HPDE6-E6E7 (cell line): ENCODE measurements at regions not wholly inside any gene's neighbourhood (a gene's known extent, or its start where the extent isn't known, plus 50 kb on each side); places are given as distances from the start of the nearest gene placed in this dataset.
A peak's percentile ranks its signal among the peaks of the same experiment; 100 is the strongest.

Experiments
- DNase-seq: peaks from one replicate; pipeline ENCODE4 v3.0.0; 2011; ENCODE audit warnings: missing footprints; ENCODE audit errors: extremely low spot score

GRCh38 chr12:126830778-126831680, 1435.9 kb upstream of the TMEM132C start:
- no peak for DNase-seq

DNA sequence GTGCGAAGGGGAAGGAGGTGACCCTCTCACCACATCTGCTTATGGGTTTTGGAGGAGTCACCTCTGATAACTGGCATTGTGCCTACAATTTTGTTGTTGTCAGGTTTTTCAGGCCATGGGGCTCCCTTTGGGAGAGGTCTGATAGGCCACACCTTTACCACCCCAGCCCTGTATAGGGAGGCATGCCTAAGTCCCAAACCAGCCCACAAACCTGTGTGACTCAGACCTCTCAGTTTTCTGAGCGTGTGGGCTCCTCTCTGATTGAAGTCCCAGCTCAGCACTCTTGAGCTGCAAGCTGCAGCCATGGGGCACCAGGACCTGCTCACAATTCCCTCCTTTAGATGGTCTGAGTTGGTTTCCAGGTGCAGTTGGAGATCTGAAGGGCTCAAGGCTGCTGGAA, 1429.3 kb upstream of the TMEM132C start:
- no peak for DNase-seq

- DNase-seq = no peak
Measured at GRCh38 chr12:126843915-126844669, 1422.9 kb upstream of the TMEM132C start.

GRCh38 chr12:126847005-126847629, 1419.9 kb upstream of the TMEM132C start:
- no peak for DNase-seq

DNA sequence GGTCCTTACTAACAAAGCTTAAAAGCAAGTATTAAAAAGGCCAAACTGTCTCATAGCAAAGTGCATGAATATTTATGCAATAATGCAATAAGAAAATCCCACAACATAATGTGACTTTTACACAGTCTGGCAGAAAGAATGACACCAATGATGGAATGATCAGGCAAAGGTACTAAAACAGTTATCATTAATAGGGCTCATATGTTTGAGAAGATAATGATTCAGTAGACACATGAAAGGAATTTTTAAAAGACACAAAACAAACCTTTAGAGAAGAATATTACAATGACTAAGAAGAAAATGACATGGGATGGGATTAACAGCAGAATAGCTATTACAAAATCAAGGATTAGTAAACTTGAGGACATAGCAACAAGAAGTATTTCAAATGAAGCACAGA, 1411.2 kb upstream of the TMEM132C start:
- DNase-seq = no peak

DNA sequence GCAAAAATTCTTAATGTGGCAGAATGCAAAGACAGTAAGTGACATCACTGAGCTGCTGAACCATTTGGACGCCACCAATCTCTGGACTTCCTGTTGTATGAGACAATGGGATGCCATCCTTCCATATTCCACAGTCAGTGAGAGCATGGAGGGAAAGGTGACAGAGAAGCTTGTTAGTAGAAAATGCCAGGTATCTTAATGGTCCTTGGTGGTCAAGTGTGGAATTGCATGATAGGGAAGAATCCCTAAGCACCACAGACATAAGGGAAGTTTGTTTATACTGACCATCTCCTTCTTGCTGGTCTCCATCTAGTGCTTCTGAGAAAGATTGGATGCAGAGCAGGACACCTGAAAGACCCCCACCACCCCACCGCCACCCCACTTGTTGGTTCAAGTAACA, 1410.0 kb upstream of the TMEM132C start:
- DNase-seq = no peak

DNA sequence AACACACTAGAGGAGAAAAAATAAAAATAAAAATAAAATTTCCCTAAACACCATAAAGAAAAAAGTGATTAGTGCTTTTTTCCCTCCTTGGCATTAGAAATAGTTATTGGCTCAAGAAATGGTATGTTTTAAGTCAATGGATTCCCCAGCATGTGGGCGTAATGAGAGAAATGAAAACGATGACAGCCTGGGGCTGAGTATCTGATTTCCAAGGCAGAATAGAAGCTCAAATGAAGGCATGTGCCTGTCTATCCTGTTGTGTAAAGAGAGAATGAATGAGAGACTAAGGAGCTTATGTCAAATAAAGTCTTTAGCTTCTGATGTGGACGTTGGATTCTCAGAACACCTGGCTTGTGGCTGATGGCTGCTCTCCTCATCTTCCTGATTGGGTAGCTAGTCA, 1408.4 kb upstream of the TMEM132C start:
- DNase-seq = no peak

- no peak for DNase-seq
Measured at GRCh38 chr12:126860210-126860609, 1406.8 kb upstream of the TMEM132C start.

- no peak for DNase-seq
Measured at GRCh38 chr12:126862500-126862899, 1404.5 kb upstream of the TMEM132C start.

- no peak for DNase-seq
Measured at GRCh38 chr12:126869644-126870043, 1397.3 kb upstream of the TMEM132C start.

- DNase-seq = no peak
Measured at GRCh38 chr12:126873701-126874100, 1393.3 kb upstream of the TMEM132C start.

DNA sequence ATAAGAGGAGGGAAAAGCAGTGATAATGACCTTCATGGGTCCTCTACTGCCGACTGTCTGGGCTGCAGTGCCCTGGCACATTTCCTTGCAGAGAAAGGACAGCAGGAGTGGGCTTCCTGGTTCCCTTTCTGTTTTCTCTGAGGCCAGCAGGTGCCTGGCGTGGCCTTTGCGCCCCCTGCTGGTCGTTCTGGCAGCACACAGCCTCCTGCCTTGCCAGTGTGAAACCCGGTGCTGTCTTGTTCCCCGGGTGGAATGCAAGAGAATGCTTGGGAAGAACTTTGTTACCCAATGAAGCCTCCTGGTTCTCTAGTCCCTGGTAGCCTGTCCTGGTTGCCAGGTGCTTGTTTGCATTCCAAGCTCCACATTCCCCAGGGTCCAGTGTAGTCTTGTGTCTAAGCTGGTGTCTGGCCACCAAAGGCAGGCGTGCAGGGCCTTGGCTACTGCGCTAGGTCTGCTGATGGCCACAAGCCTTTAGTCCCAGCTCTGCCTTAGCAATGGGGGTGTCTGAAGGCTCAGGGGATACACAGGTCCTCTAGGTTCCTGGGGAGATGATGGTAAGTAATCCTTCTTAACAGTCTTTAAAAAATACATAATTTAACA, 1392.4 kb upstream of the TMEM132C start:
- peak; percentile 20 for DNase-seq

DNA sequence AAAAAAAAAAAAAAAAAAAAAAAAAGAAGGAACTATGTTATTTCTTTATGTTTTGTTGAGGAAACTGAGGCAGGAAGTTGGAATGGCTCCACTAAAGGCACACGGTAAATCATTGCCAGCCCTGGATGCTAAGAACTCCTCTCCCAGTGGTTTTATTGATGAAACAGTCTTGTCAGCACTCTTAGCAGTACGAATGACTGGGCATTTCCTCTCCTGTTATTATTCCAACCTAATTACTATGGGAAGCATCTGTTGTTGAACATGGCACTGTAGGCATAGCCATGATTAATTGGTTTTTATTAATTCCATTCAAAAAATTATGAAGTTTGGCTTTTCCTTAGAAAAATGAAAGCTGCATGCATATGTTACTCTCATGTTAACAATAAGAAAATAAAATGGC, 1387.1 kb upstream of the TMEM132C start:
- no peak for DNase-seq

DNA sequence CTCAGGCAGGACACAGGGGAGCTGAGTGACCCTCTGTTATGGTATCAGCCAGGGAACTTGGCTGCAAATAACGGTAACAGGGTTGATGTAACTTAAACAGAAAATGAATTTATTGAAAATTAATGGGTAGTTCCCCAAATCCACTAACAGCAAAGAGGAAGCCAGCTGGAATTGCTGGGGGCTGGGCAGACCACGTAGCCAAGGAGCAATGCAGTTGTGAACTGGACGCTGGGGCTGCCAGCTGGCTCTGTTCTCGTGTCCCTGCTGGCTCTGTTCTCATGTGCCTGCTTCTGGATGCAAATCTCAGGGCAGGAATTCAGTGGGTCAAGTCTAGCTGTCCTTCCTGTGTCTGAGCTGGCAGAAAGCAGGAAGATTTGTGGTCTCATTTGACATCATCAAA, 1383.3 kb upstream of the TMEM132C start:
- no peak for DNase-seq

DNA sequence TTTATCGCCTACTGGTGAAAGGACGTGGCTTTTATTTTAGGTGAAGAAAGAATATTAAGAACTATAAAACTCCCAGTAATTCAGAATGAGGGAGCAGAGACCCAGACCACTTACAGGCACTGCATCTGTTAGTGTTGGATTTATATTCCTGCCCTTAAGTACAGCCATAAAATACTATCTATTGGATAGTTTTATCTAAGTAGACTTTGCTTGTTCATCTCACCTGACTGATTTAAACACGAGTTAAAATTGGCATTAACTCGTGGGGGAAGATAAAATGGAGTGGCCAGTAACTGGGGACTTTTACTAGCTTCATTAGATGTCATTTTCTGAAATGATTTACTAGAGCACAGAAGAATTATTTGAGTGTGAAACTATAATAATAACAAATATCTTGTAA, 1377.5 kb upstream of the TMEM132C start:
- DNase-seq = no peak

- no peak for DNase-seq
Measured at GRCh38 chr12:126890097-126890496, 1376.9 kb upstream of the TMEM132C start.

DNA sequence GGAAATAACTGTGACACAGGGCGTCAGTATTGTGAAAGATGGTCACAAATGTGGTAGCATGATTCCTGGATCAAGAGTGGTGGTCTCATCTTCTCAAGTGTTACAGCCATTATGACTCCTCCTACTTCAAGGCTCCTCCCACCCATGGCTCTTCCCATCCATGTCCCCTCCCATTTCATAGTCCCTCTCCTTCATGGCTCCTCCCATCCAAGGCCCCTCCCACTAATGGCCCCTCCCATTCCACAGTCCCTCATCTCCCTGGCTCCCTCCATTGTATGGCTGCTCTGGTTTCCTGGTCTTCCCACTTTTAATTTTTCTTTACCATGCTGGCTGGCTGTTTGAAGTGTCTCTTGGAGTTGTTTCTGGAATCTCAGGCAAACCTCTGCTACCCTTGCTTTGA, 1375.2 kb upstream of the TMEM132C start:
- DNase-seq = no peak

GRCh38 chr12:126895951-126896913, 1370.7 kb upstream of the TMEM132C start:
- DNase-seq = no peak

DNA sequence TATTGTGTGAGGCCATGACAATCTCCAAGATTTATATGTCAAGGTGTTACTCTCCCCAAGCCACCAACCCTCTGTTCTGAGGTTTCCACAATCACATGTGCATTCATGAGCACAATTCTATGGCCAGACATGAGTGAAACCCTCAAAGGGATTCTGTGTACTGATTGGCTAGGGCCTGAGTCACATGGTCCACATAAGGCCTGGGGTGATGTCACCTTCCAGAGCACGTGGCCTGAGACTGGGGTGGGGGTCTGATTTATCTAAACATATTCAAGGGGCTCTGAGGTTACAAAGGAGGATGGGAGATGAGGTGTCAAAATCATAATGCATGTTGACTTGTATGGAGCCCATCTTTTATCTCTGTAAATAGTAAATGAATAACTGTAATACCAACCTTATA, 1369.9 kb upstream of the TMEM132C start:
- DNase-seq = no peak

GRCh38 chr12:126897778-126898177, 1369.2 kb upstream of the TMEM132C start:
- DNase-seq = no peak

DNA sequence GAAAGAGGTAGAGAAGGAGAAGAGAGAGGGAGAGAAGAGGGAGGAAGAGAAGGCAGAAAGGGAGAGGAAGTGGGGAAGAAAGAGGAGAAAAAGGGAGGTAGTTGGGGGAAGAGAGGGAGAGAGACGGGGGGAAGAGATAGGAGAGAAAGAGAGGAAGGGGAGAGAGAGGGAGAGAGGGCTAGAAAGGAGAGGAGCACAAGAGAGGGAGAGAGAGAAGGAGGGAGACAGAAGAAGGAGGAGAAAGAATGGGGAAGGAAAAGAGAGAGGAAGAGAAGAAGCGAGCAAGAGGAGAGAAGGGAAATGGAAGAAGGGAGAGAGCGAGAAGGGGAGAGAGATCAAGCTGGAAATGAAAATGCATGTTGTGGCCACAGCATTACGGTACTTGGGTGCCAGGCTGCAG, 1368.4 kb upstream of the TMEM132C start:
- no peak for DNase-seq
